Activated CD4-positive, alpha-beta T cell treated with anti-CD3 and anti-CD28 coated beads, Interleukin-2, amount 50 U/mL, for 24 hours (primary cell): ENCODE measurements at regions not wholly inside any gene's neighbourhood (a gene's known extent, or its start where the extent isn't known, plus 50 kb on each side); places are given as distances from the start of the nearest gene placed in this dataset.

Experiments
- DNase-seq, 2 donors: peaks; one replicate each; pipeline ENCODE4 v3.0.0-alpha.2; 2020; ENCODE audit warnings: low read depth in 1 of 2, low spot score in 1 of 2

DNA sequence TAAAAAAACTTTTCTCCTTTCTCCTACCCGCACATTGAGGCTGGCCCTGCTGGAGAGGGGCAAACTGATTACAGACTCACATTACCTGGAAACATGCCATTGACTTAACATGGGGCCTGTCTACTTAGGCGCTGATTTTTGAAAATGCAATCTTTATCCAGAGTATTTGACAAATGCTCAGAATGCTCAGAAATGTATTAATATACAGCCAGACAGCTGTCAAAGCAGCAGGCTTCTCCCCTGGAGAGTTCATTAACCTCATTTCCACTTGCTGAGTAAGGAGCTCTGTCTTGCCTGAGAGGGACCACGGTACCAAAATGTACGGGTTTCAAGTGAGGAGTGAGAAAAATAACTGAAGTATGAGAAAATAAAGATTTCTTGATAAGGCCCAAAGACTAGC, 95.7 kb downstream of the PAX1 start:
- DNase-seq = no peak

DNA sequence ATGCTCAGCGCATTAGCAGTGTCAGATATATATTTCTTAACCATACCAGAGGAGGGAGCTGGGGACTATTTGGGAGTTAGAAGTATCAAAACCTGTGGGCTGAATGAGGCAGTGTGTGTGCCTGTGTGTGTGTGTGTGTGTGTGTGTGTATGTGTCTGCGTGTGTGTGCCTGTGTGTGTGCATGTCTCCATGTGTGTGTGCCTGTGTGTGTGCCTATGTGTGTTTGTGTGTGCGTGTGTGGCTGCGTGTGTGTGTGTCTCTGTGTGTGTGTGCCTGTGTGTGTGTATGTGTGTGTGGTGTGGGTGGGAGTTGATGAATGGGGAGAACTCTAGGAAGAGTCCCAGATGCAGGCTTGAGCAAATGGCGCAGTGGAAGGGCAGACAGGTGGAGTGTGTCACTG, 92.9 kb downstream of the PAX1 start:
- no peak for DNase-seq

DNA sequence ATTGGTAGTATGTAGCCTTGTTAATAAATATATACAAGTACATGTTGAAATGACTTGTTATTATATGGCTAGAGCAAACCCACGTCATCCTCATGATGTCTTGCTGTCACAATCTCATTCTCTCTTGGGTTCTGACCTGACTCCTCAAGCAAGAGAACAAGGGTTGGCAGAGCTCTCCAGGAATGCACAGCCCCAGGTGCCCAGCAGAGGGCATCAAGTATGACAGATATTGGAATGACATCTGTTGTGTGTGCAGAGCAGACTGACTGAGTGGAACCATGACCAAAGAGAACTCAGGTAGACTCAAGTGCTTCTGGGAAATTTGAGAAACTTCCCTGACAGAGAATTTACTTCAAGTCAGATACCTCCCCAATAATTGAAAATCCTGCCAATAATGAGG, 90.6 kb downstream of the PAX1 start:
- no peak for DNase-seq

DNA sequence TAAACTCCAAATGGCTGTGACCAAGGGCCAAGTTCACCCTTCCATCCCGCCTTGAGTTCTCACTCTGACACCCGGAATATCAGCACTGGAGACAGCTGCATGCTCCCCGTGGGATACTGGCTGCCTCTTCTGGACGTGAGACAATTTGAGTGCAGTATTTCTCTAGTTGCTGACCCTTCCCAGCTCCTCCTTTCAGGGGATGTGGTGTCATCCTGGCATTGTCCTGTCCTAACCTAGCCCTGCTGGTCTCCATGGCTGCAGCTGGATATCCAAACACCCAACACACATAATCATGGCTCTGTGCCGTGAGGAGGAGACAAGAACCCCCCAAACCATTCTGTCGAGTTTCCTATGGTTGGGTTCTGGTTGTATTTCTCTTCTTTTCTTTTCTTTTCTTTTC, 82.6 kb downstream of the PAX1 start:
- DNase-seq = no peak

DNA sequence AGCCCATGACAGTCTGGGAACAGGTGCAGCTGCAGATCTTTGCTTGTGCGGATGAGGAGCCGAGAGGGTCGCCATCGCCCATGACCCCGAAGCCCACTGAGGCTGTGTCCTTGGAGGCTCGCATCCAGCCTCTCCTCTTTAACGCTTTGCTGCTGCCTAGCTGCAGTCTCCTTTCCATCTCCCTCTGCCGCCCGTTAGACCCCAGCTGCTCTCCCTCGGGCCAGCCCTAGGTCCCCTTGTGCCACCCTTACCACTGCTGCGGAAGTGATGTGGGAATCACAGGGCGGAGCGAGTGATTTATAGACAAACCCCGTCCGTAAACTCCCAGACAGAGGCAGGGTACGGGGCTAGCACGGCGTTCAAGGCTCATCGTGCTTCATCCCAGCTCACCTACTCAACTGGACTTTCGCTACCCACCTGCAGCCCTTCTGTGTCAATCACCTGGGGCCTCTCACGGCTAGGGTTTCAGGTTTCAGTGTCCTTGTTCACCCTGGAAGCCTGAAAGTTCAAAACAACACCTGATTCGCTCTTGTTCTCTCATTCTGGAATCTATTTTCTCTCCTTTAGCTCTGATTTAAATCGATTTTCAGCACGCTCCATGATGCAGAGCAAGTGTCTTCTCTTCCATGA, 76.1 kb downstream of the PAX1 start:
- no peak for DNase-seq

DNA sequence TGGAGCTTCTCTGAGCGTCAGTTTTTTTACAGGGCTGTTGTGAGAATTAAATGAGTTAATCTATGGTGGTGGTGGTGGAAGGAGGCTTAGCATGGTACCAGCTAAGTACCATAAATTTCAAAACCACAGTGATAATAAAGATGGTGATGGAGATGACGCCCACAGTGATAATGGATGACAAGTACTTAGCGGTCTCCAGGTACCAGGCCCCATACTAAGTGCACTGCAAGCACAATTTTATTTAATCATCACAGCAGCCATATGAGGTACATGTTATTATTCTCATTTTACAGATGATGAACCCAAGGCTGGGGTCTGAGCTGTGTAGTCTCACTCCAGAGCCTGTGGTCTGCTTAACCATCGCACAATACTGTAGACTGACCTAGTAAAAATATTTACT, 75.1 kb downstream of the PAX1 start:
- DNase-seq = no peak
